Testis (tissue), 2 donors: ENCODE measurements at regions not wholly inside any gene's neighbourhood (a gene's known extent, or its start where the extent isn't known, plus 50 kb on each side); places are given as distances from the start of the nearest gene placed in this dataset.

Experiments used
- POLR2A ChIP-seq: fragments of 450-650 bp; IDR thresholded peaks from one replicate; pipeline ENCODE4 v1.6.1; 2017; ENCODE audit warnings: antibody characterized with exemption, mild to moderate bottlenecking, moderate library complexity
- TF ChIP-seq, protein P1 (sequence below), 3 experiments: fragments of 450-650 bp in 2 of 3; fragments of 200-600 bp in 1 of 3; sonication (generic) in 1 of 3; IDR thresholded peaks; one replicate each; pipeline ENCODE4 v1.5.1; 2016 to 2019; ENCODE audit warnings: antibody characterized with exemption in 3 of 3, mild to moderate bottlenecking in 2 of 3, moderate library complexity in 1 of 3

DNA sequence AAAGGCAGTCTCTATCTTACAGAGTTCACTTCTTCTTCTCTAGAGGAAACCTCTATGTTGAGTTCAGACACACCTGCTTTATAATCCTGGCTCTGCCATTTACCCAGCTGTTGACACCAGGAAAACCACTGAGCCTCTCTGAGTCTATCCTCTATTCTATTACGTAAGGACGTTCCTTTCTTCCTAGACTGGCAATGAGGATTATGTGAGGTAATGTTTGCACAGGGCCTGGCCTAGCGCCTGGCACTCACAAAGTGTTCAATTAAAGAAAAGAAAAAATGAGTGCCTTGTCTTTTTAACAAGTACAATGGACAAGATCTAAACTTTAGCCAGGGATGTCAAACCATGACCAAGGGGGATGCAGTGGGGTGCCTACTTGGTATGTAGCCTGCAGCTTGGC, 641.9 kb upstream of the TBX3 start:
- no peak for TF ChIP-seq POLR2A
- TF ChIP-seq, protein P1, sequence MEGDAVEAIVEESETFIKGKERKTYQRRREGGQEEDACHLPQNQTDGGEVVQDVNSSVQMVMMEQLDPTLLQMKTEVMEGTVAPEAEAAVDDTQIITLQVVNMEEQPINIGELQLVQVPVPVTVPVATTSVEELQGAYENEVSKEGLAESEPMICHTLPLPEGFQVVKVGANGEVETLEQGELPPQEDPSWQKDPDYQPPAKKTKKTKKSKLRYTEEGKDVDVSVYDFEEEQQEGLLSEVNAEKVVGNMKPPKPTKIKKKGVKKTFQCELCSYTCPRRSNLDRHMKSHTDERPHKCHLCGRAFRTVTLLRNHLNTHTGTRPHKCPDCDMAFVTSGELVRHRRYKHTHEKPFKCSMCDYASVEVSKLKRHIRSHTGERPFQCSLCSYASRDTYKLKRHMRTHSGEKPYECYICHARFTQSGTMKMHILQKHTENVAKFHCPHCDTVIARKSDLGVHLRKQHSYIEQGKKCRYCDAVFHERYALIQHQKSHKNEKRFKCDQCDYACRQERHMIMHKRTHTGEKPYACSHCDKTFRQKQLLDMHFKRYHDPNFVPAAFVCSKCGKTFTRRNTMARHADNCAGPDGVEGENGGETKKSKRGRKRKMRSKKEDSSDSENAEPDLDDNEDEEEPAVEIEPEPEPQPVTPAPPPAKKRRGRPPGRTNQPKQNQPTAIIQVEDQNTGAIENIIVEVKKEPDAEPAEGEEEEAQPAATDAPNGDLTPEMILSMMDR (IDR thresholded peaks at IDR 0.05) = no peak
